Naive B cell (primary cell): ENCODE measurements at regions not wholly inside any gene's neighbourhood (a gene's known extent, or its start where the extent isn't known, plus 50 kb on each side); places are given as distances from the start of the nearest gene placed in this dataset.
"Not testable (repeated sequence)": the region's sequence is repeated elsewhere in the genome, so short reads cannot be mapped to it uniquely, and the experiment has no call there.

Experiments used
- ATAC-seq, 2 donors: fragments of 150-1000 bp; cut with Tn5 transposase; 2 replicates each; pipeline ENCODE4 v1.10.0; 2021; ENCODE audit warnings: low read depth in 2 of 2, mild to moderate bottlenecking in 2 of 2, moderate library complexity in 2 of 2
- DNase-seq: peaks from one replicate; pipeline ENCODE4 v3.0.0; 2022
- H3K27ac Mint-ChIP-seq, 6 donors: one replicate each; pipeline ENCODE4 v1.8.0; 2020 to 2022; ENCODE audit warnings: mild to moderate bottlenecking in 6 of 6, mixed read lengths in 6 of 6, moderate library complexity in 5 of 6, inconsistent platforms in 2 of 6
- H3K27me3 Mint-ChIP-seq, 3 donors: one replicate each; pipeline ENCODE4 v1.8.0; 2021 to 2022; ENCODE audit warnings: mixed read lengths in 3 of 3, mild to moderate bottlenecking in 1 of 3
- H3K36me3 Mint-ChIP-seq, 2 donors: one replicate each; pipeline ENCODE4 v1.8.0; 2020 to 2022; ENCODE audit warnings: mixed read lengths in 2 of 2, inconsistent platforms in 1 of 2, mild to moderate bottlenecking in 1 of 2
- H3K4me1 Mint-ChIP-seq, 3 donors: one replicate each; pipeline ENCODE4 v1.8.0; 2020 to 2022; ENCODE audit warnings: mixed read lengths in 3 of 3, inconsistent platforms in 1 of 3, mild to moderate bottlenecking in 1 of 3, moderate library complexity in 1 of 3
- H3K4me3 Mint-ChIP-seq, 8 donors: one replicate each; pipeline ENCODE4 v1.8.0; 2020 to 2022; ENCODE audit warnings: mild to moderate bottlenecking in 8 of 8, mixed read lengths in 8 of 8, moderate library complexity in 8 of 8, inconsistent platforms in 2 of 8
- H3K9me3 Mint-ChIP-seq, 7 donors: one replicate each; pipeline ENCODE4 v1.8.0; 2020 to 2022; ENCODE audit warnings: mixed read lengths in 7 of 7, mild to moderate bottlenecking in 5 of 7, inconsistent platforms in 2 of 7, moderate library complexity in 1 of 7

GRCh38 chr1:193406901-193407300 is 220.5 kb upstream of the B3GALT2 start:
- Mint-ChIP-seq H3K4me3 (no peak overlapping the region), H3K27ac (no peak overlapping the region)
- peak; percentile 36 for DNase-seq

DNA sequence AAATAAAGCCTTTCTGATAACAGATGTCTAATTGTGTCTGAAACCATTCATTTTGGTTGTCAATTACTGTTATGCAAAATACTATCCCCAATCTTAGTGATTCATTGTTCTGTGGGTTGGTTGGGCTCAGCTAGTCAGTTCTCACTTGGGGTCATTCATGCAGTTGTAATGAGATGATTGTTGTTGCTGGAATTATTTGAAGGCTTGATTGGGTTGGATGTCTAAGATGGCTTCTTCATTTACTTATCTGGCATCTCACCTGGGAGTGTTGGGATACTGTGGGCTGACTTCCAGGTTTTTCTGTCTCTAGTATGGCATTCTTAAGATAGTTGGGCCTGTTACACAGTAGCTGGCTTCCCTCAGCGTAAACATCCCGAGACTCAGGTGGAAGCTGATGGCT is 217.8 kb upstream of the B3GALT2 start:
- H3K4me3 Mint-ChIP-seq: no peak overlapping the region
- ATAC-seq: no peak
- H3K27ac Mint-ChIP-seq: peak overlapping the region in 1 of 6 donors; percentile 26

More at GRCh38 chr1:193406901-193407300, 220.5 kb upstream of the B3GALT2 start:
- H3K4me1 Mint-ChIP-seq: peaks cover 6 to 12% (median 6%) of the 10 kb centered on the region in 3 donors
- no peaks in the 10 kb centered on the region for H3K9me3 Mint-ChIP-seq
- no peaks in the 10 kb centered on the region for H3K36me3 Mint-ChIP-seq
- peak in 1 of 2 donors; percentile 23 for ATAC-seq
- H3K27me3 Mint-ChIP-seq: no peaks in the 10 kb centered on the region

GRCh38 chr1:193402977-193403376 is 216.6 kb upstream of the B3GALT2 start:
- Mint-ChIP-seq H3K4me3 (no peak overlapping the region), H3K9me3 (no peaks in the 10 kb centered on the region), H3K36me3 (no peaks in the 10 kb centered on the region), H3K27ac (peak overlapping the region in 1 of 6 donors; percentile 85), H3K27me3 (no peaks in the 10 kb centered on the region), H3K4me1 (peaks cover 6 to 12% (median 6%) of the 10 kb centered on the region in 3 donors)
- ATAC-seq: no peak
- DNase-seq: no peak

More for the DNA sequence above, 217.8 kb upstream of the B3GALT2 start:
- Mint-ChIP-seq H3K36me3 (no peaks in the 10 kb centered on the region), H3K4me1 (peaks cover 6 to 12% (median 6%) of the 10 kb centered on the region in 3 donors), H3K9me3 (no peaks in the 10 kb centered on the region), H3K27me3 (no peaks in the 10 kb centered on the region)
- DNase-seq: no peak

GRCh38 chr1:193402037-193402436 is 215.6 kb upstream of the B3GALT2 start:
- Mint-ChIP-seq H3K27me3 (no peaks in the 10 kb centered on the region), H3K4me1 (peaks cover 6 to 12% (median 6%) of the 10 kb centered on the region in 3 donors), H3K4me3 (no peak overlapping the region), H3K27ac (no peak overlapping the region), H3K9me3 (no peaks in the 10 kb centered on the region), H3K36me3 (no peaks in the 10 kb centered on the region)
- ATAC-seq (no peak), DNase-seq (no peak)

- Mint-ChIP-seq H3K27me3 (peaks cover 5 to 15% (median 14%) of the 10 kb centered on the region in 3 donors), H3K27ac (no peak overlapping the region), H3K36me3 (no peaks in the 10 kb centered on the region), H3K4me3 (no peak overlapping the region), H3K4me1 (no peaks in the 10 kb centered on the region), H3K9me3 (no peaks in the 10 kb centered on the region)
- no peak for ATAC-seq
- no peak for DNase-seq
Measured at GRCh38 chr1:193394336-193394735, 207.9 kb upstream of the B3GALT2 start.

GRCh38 chr1:193392686-193393085 is 206.3 kb upstream of the B3GALT2 start:
- H3K27ac Mint-ChIP-seq: no peak overlapping the region
- peaks cover 5 to 15% (median 14%) of the 10 kb centered on the region in 3 donors for H3K27me3 Mint-ChIP-seq
- no peak for DNase-seq
- ATAC-seq: no peak
- H3K4me1 Mint-ChIP-seq: no peaks in the 10 kb centered on the region
- H3K36me3 Mint-ChIP-seq: no peaks in the 10 kb centered on the region
- no peak overlapping the region for H3K4me3 Mint-ChIP-seq
- no peaks in the 10 kb centered on the region for H3K9me3 Mint-ChIP-seq

DNA sequence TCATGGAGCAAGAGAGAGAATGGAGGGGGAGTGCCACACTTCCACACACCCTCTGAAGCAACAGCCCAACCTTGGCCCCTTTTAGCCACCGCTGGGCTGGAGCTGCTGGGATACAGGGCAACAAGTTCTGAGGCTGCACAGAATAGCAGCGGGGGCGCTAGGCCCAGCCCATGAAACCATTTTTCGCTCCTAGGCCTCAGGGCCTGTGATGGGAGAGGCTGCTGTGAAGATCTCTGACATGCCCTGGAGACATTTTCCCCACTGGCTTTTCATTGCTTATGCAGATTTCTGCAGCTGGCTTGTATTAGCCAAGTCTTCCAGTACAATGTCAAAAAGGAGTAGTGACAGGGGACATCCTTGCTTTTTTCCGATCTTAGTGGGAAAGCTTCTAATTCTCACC is 202.3 kb upstream of the B3GALT2 start:
- no peaks in the 10 kb centered on the region for H3K36me3 Mint-ChIP-seq

GRCh38 chr1:193388165-193388564 is 201.8 kb upstream of the B3GALT2 start:
- Mint-ChIP-seq H3K27ac (no peak overlapping the region), H3K27me3 (peaks cover 0 to 3% (median 0%) of the 10 kb centered on the region in 3 donors), H3K9me3 (peaks cover 0 to 5% (median 0%) of the 10 kb centered on the region in 7 donors), H3K4me3 (no peak overlapping the region), H3K4me1 (no peaks in the 10 kb centered on the region), H3K36me3 (no peaks in the 10 kb centered on the region)
- ATAC-seq (no peak), DNase-seq (no peak)

More for the DNA sequence above, 202.3 kb upstream of the B3GALT2 start:
- no peak overlapping the region for H3K27ac Mint-ChIP-seq
- no peak for ATAC-seq
- peaks cover 0 to 6% (median 3%) of the 10 kb centered on the region in 3 donors for H3K27me3 Mint-ChIP-seq
- H3K9me3 Mint-ChIP-seq: peaks cover 0 to 5% (median 0%) of the 10 kb centered on the region in 7 donors
- DNase-seq: no peak
- no peaks in the 10 kb centered on the region for H3K4me1 Mint-ChIP-seq
- no peak overlapping the region for H3K4me3 Mint-ChIP-seq

GRCh38 chr1:193387406-193387805 is 201.0 kb upstream of the B3GALT2 start:
- Mint-ChIP-seq H3K4me3 (no peak overlapping the region), H3K36me3 (no peaks in the 10 kb centered on the region), H3K4me1 (no peaks in the 10 kb centered on the region), H3K9me3 (peaks cover 0 to 5% (median 0%) of the 10 kb centered on the region in 7 donors), H3K27me3 (peaks cover 0 to 3% (median 0%) of the 10 kb centered on the region in 3 donors), H3K27ac (no peak overlapping the region)
- ATAC-seq: no peak
- no peak for DNase-seq

DNA sequence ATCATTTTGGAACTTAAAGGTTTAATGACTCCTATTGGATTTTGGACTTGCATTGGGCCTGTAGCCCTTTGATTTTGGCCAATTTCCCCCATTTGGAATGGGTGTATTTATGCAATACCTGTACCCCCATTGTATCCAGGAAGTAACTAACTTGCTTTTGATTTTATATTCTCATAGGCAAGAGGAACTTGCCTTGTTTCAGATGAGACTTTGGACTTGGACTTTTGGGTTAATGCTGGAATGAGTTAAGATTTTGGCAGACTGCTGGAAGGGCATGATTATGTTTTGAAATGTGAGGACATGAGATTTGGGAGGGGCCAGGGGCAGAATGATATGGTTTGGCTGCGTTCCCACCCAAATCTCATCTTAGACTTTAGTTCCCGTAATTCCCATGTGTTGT is 192.0 kb upstream of the B3GALT2 start:
- not testable (repeated sequence) for H3K27me3 Mint-ChIP-seq, H3K9me3 Mint-ChIP-seq, H3K4me1 Mint-ChIP-seq, H3K36me3 Mint-ChIP-seq, H3K27ac Mint-ChIP-seq, H3K4me3 Mint-ChIP-seq, ATAC-seq, DNase-seq

- DNase-seq (no peak), ATAC-seq (no peak)
- Mint-ChIP-seq H3K27ac (no peak overlapping the region), H3K4me3 (no peak overlapping the region), H3K36me3 (no peaks in the 10 kb centered on the region), H3K4me1 (no peaks in the 10 kb centered on the region), H3K27me3 (peaks cover 0 to 5% (median 4%) of the 10 kb centered on the region in 3 donors), H3K9me3 (peaks cover 0 to 3% (median 0%) of the 10 kb centered on the region in 7 donors)
Measured at GRCh38 chr1:193377472-193377871, 191.1 kb upstream of the B3GALT2 start.

DNA sequence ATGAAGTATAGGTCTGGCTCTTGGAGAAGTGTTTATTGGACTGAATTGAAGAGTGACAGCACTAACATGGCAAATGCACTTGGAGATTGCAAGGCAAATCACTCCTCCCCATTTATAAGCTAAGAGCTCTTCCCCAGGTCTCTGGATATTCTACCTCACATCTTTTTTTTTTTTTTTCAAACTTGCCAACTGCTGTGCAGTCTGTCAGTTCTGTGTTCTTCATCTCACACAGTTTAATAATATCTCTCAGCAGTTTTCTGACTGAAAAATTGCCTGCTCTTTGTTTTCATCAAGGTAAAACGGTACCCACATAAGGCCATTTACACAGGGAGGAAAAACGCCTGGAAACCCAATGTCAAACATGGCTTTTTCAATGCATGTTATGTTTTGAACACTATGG is 186.1 kb upstream of the B3GALT2 start:
- ATAC-seq: no peak
- Mint-ChIP-seq H3K4me3 (no peak overlapping the region), H3K27ac (no peak overlapping the region), H3K27me3 (peaks cover 0 to 4% (median 0%) of the 10 kb centered on the region in 3 donors), H3K4me1 (peaks cover 5 to 12% (median 8%) of the 10 kb centered on the region in 3 donors), H3K36me3 (peaks cover 0 to 2% of the 10 kb centered on the region in 2 donors), H3K9me3 (peaks cover 0 to 2% (median 0%) of the 10 kb centered on the region in 7 donors)
- no peak for DNase-seq

- Mint-ChIP-seq H3K36me3 (peaks cover 0 to 4% of the 10 kb centered on the region in 2 donors), H3K4me1 (peaks cover 5 to 14% (median 9%) of the 10 kb centered on the region in 3 donors), H3K27ac (peak overlapping the region; percentile 21 to 87 (median 62)), H3K4me3 (peak overlapping the region; percentile 25 to 78 (median 63)), H3K27me3 (no peaks in the 10 kb centered on the region), H3K9me3 (no peaks in the 10 kb centered on the region)
- DNase-seq (peak; percentile 12), ATAC-seq (peak; percentile 40 to 66)
Measured at GRCh38 chr1:193368302-193368701, 181.9 kb upstream of the B3GALT2 start.

GRCh38 chr1:193367863-193368262 is 181.4 kb upstream of the B3GALT2 start:
- Mint-ChIP-seq H3K9me3 (no peaks in the 10 kb centered on the region), H3K27me3 (no peaks in the 10 kb centered on the region), H3K4me3 (peak overlapping the region in 7 of 8 donors; percentile 25 to 78 (median 65)), H3K36me3 (peaks cover 0 to 4% of the 10 kb centered on the region in 2 donors), H3K27ac (peak overlapping the region in 4 of 6 donors; percentile 21 to 81 (median 50)), H3K4me1 (peaks cover 5 to 14% (median 9%) of the 10 kb centered on the region in 3 donors)
- ATAC-seq (peak in 1 of 2 donors; percentile 33), DNase-seq (no peak)
